ENCODE measurements at regions not wholly inside any gene's neighbourhood (a gene's known extent, or its start where the extent isn't known, plus 50 kb on each side); places are given as distances from the start of the nearest gene placed in this dataset.

- Histone ChIP-seq H3K27ac (ENCODE audit: low read depth in 2 of 2, low read length in 2 of 2) (no peak overlapping the region), H3K36me3 (ENCODE audit: control insufficient read depth in 2 of 2, insufficient read depth in 2 of 2, low read length in 2 of 2) (no peaks in the 10 kb centered on the region), H3K9ac (ENCODE audit: low read depth in 1 of 2, low read length in 2 of 2) (no peak overlapping the region), H3K27me3 (ENCODE audit: control insufficient read depth in 2 of 2, insufficient read depth in 2 of 2, low read length in 2 of 2) (no peaks in the 10 kb centered on the region), H3K9me3 (ENCODE audit: control insufficient read depth in 2 of 2, low read length in 2 of 2) (no peaks in the 10 kb centered on the region), H3K4me3 (ENCODE audit: low read length in 2 of 2) (no peak overlapping the region), H3K4me1 (ENCODE audit: control insufficient read depth in 2 of 2, insufficient read depth in 2 of 2, low read length in 2 of 2) (no peaks in the 10 kb centered on the region)
These were observed 461.9 kb downstream of the EFNA5 start for GRCh38 chr5:107208867-107209266.

DNA sequence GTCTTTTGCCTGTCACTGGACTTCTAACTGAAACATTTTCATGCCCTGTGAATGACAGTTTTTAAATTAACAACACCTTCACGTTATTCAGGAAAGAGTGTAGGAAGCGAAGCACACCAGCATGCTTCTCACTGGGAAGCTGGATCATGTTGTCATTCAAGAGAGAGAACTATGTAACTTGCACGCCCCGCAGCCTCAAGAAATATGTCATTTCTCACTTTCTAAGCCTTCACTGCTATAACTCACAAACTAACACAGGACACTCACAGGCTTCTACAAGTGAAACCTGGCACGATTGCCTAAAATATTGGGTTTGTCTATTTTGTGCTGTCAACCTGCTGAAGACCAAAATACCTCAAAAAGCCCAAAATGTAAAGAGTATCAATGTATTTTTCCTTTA is 466.3 kb downstream of the EFNA5 start:
- Histone ChIP-seq H3K27me3 (ENCODE audit: control insufficient read depth in 2 of 2, insufficient read depth in 2 of 2, low read length in 2 of 2) (no peaks in the 10 kb centered on the region), H3K4me3 (ENCODE audit: low read length in 2 of 2) (no peak overlapping the region), H3K27ac (ENCODE audit: low read depth in 2 of 2, low read length in 2 of 2) (no peak overlapping the region)

GRCh38 chr5:107203243-107203642 is 467.5 kb downstream of the EFNA5 start:
- Histone ChIP-seq H3K9me3 (ENCODE audit: control insufficient read depth in 2 of 2, low read length in 2 of 2) (no peaks in the 10 kb centered on the region), H3K4me3 (ENCODE audit: low read length in 2 of 2) (no peak overlapping the region), H3K27me3 (ENCODE audit: control insufficient read depth in 2 of 2, insufficient read depth in 2 of 2, low read length in 2 of 2) (no peaks in the 10 kb centered on the region), H3K9ac (ENCODE audit: low read depth in 1 of 2, low read length in 2 of 2) (no peak overlapping the region), H3K27ac (ENCODE audit: low read depth in 2 of 2, low read length in 2 of 2) (no peak overlapping the region), H3K36me3 (ENCODE audit: control insufficient read depth in 2 of 2, insufficient read depth in 2 of 2, low read length in 2 of 2) (no peaks in the 10 kb centered on the region), H3K4me1 (ENCODE audit: control insufficient read depth in 2 of 2, insufficient read depth in 2 of 2, low read length in 2 of 2) (no peaks in the 10 kb centered on the region)

More for the DNA sequence above, 466.3 kb downstream of the EFNA5 start:
- Histone ChIP-seq H3K36me3 (ENCODE audit: control insufficient read depth in 2 of 2, insufficient read depth in 2 of 2, low read length in 2 of 2) (no peaks in the 10 kb centered on the region), H3K4me1 (ENCODE audit: control insufficient read depth in 2 of 2, insufficient read depth in 2 of 2, low read length in 2 of 2) (no peaks in the 10 kb centered on the region), H3K9ac (ENCODE audit: low read depth in 1 of 2, low read length in 2 of 2) (no peak overlapping the region), H3K9me3 (ENCODE audit: control insufficient read depth in 2 of 2, low read length in 2 of 2) (no peaks in the 10 kb centered on the region)

DNA sequence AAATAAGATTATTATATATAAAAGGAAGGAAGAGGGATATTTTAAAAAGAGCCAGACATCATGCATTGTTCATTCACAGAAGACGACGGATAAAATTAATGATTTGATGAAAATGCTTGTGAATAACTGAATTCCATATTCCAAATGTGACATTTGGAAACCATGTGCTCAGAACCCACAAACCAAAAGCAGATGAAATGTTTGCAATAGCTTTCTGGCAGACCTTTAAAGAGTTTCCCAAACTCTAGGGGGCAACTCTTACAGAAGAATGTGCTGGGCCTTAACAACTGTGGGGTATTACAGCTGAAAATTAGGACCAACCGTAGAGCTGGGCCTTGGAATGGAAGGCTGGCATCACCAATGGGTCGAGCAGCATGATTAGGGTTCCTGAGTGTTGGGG is 471.0 kb downstream of the EFNA5 start:
- Histone ChIP-seq H3K4me1 (ENCODE audit: control insufficient read depth in 2 of 2, insufficient read depth in 2 of 2, low read length in 2 of 2) (no peaks in the 10 kb centered on the region), H3K9ac (ENCODE audit: low read depth in 1 of 2, low read length in 2 of 2) (no peak overlapping the region), H3K4me3 (ENCODE audit: low read length in 2 of 2) (no peak overlapping the region), H3K36me3 (ENCODE audit: control insufficient read depth in 2 of 2, insufficient read depth in 2 of 2, low read length in 2 of 2) (no peaks in the 10 kb centered on the region), H3K27me3 (ENCODE audit: control insufficient read depth in 2 of 2, insufficient read depth in 2 of 2, low read length in 2 of 2) (no peaks in the 10 kb centered on the region), H3K9me3 (ENCODE audit: control insufficient read depth in 2 of 2, low read length in 2 of 2) (no peaks in the 10 kb centered on the region), H3K27ac (ENCODE audit: low read depth in 2 of 2, low read length in 2 of 2) (no peak overlapping the region)

DNA sequence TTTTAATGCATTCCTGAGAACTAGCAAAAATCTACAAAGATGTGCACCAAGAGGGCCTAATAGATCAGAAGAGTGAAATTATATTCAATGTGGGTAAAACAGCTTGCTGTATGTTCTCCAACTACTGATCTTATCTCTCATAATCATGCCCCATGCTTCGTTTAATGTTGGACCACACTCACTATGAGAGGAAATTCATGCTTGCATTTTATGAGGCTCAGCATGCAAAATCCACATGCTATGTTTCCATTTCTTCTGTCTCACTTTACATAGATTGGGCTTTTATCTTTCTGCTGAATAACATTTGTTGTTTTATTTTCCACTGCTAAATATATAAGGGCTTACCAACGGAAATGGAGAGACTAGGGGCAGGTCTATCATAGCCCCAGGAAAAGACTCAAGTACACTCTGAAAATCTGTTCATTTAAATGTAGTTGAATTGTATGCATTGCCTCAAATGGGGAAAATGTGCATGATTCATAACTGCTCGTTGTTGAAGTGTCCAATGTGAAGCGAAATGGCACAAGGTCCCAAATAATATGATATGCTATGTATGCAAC is 474.2 kb downstream of the EFNA5 start:
- Histone ChIP-seq H3K9ac (ENCODE audit: low read depth in 1 of 2, low read length in 2 of 2) (no peak overlapping the region), H3K9me3 (ENCODE audit: control insufficient read depth in 2 of 2, low read length in 2 of 2) (no peaks in the 10 kb centered on the region), H3K4me3 (ENCODE audit: low read length in 2 of 2) (no peak overlapping the region), H3K27ac (ENCODE audit: low read depth in 2 of 2, low read length in 2 of 2) (no peak overlapping the region), H3K27me3 (ENCODE audit: control insufficient read depth in 2 of 2, insufficient read depth in 2 of 2, low read length in 2 of 2) (no peaks in the 10 kb centered on the region), H3K36me3 (ENCODE audit: control insufficient read depth in 2 of 2, insufficient read depth in 2 of 2, low read length in 2 of 2) (no peaks in the 10 kb centered on the region), H3K4me1 (ENCODE audit: control insufficient read depth in 2 of 2, insufficient read depth in 2 of 2, low read length in 2 of 2) (no peaks in the 10 kb centered on the region)

GRCh38 chr5:107195890-107196395 is 474.8 kb downstream of the EFNA5 start:
- H3K27ac ChIP-seq (ENCODE audit: low read depth in 2 of 2, low read length in 2 of 2), result no peak overlapping the region
- H3K9me3 ChIP-seq (ENCODE audit: control insufficient read depth in 2 of 2, low read length in 2 of 2), result no peaks in the 10 kb centered on the region
- H3K36me3 ChIP-seq (ENCODE audit: control insufficient read depth in 2 of 2, insufficient read depth in 2 of 2, low read length in 2 of 2), result no peaks in the 10 kb centered on the region
- no peaks in the 10 kb centered on the region for H3K4me1 ChIP-seq (ENCODE audit: control insufficient read depth in 2 of 2, insufficient read depth in 2 of 2, low read length in 2 of 2)
- H3K4me3 ChIP-seq (ENCODE audit: low read length in 2 of 2), result no peak overlapping the region
- no peak overlapping the region for H3K9ac ChIP-seq (ENCODE audit: low read depth in 1 of 2, low read length in 2 of 2)
- H3K27me3 ChIP-seq (ENCODE audit: control insufficient read depth in 2 of 2, insufficient read depth in 2 of 2, low read length in 2 of 2), result no peaks in the 10 kb centered on the region

GRCh38 chr5:107184871-107185270 is 485.9 kb downstream of the EFNA5 start:
- Histone ChIP-seq H3K27me3 (ENCODE audit: control insufficient read depth in 2 of 2, insufficient read depth in 2 of 2, low read length in 2 of 2) (no peaks in the 10 kb centered on the region), H3K36me3 (ENCODE audit: control insufficient read depth in 2 of 2, insufficient read depth in 2 of 2, low read length in 2 of 2) (no peaks in the 10 kb centered on the region), H3K4me1 (ENCODE audit: control insufficient read depth in 2 of 2, insufficient read depth in 2 of 2, low read length in 2 of 2) (no peaks in the 10 kb centered on the region), H3K4me3 (ENCODE audit: low read length in 2 of 2) (no peak overlapping the region), H3K9me3 (ENCODE audit: control insufficient read depth in 2 of 2, low read length in 2 of 2) (no peaks in the 10 kb centered on the region), H3K27ac (ENCODE audit: low read depth in 2 of 2, low read length in 2 of 2) (no peak overlapping the region), H3K9ac (ENCODE audit: low read depth in 1 of 2, low read length in 2 of 2) (no peak overlapping the region)

- Histone ChIP-seq H3K4me3 (ENCODE audit: low read length in 2 of 2) (no peak overlapping the region), H3K36me3 (ENCODE audit: control insufficient read depth in 2 of 2, insufficient read depth in 2 of 2, low read length in 2 of 2) (no peaks in the 10 kb centered on the region), H3K27me3 (ENCODE audit: control insufficient read depth in 2 of 2, insufficient read depth in 2 of 2, low read length in 2 of 2) (no peaks in the 10 kb centered on the region), H3K27ac (ENCODE audit: low read depth in 2 of 2, low read length in 2 of 2) (no peak overlapping the region), H3K9me3 (ENCODE audit: control insufficient read depth in 2 of 2, low read length in 2 of 2) (no peaks in the 10 kb centered on the region), H3K4me1 (ENCODE audit: control insufficient read depth in 2 of 2, insufficient read depth in 2 of 2, low read length in 2 of 2) (no peaks in the 10 kb centered on the region), H3K9ac (ENCODE audit: low read depth in 1 of 2, low read length in 2 of 2) (no peak overlapping the region)
These were observed 486.7 kb downstream of the EFNA5 start for GRCh38 chr5:107184066-107184465.

DNA sequence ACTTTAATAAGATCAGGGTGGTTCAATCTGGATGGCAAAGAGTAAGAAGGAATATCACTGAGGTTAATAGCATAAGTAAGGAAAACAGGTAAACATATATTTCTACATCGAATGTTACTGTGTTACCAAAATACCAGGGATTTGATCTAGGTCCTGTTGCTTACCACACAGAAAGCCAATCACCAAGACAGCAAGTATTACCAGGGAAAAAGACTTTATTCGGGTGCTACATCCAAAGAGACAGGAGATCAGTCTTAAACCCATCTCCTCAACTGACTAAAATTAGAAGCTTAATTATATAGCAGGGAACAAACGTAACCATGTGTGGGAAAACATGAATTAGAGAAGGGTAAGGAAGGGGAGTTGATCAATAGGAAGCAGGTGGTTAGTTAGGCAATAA is 500.1 kb downstream of the EFNA5 start:
- H3K9ac ChIP-seq (ENCODE audit: low read depth in 1 of 2, low read length in 2 of 2), result no peak overlapping the region
- H3K4me1 ChIP-seq (ENCODE audit: control insufficient read depth in 2 of 2, insufficient read depth in 2 of 2, low read length in 2 of 2), result no peaks in the 10 kb centered on the region
- H3K27ac ChIP-seq (ENCODE audit: low read depth in 2 of 2, low read length in 2 of 2), result no peak overlapping the region
- no peak overlapping the region for H3K4me3 ChIP-seq (ENCODE audit: low read length in 2 of 2)
- H3K36me3 ChIP-seq (ENCODE audit: control insufficient read depth in 2 of 2, insufficient read depth in 2 of 2, low read length in 2 of 2), result no peaks in the 10 kb centered on the region
- H3K27me3 ChIP-seq (ENCODE audit: control insufficient read depth in 2 of 2, insufficient read depth in 2 of 2, low read length in 2 of 2), result no peaks in the 10 kb centered on the region
- H3K9me3 ChIP-seq (ENCODE audit: control insufficient read depth in 2 of 2, low read length in 2 of 2), result peaks cover 2% of the 10 kb centered on the region in 2 donors

GRCh38 chr5:107169867-107170266 is 500.9 kb downstream of the EFNA5 start:
- H3K4me1 ChIP-seq (ENCODE audit: control insufficient read depth in 2 of 2, insufficient read depth in 2 of 2, low read length in 2 of 2), result no peaks in the 10 kb centered on the region
- H3K9me3 ChIP-seq (ENCODE audit: control insufficient read depth in 2 of 2, low read length in 2 of 2), result peaks cover 2% of the 10 kb centered on the region in 2 donors
- no peak overlapping the region for H3K9ac ChIP-seq (ENCODE audit: low read depth in 1 of 2, low read length in 2 of 2)
- H3K27me3 ChIP-seq (ENCODE audit: control insufficient read depth in 2 of 2, insufficient read depth in 2 of 2, low read length in 2 of 2), result no peaks in the 10 kb centered on the region
- H3K36me3 ChIP-seq (ENCODE audit: control insufficient read depth in 2 of 2, insufficient read depth in 2 of 2, low read length in 2 of 2), result no peaks in the 10 kb centered on the region
- H3K27ac ChIP-seq (ENCODE audit: low read depth in 2 of 2, low read length in 2 of 2), result no peak overlapping the region
- no peak overlapping the region for H3K4me3 ChIP-seq (ENCODE audit: low read length in 2 of 2)
